Mucosa of descending colon (tissue), 3 donors: ENCODE measurements at regions not wholly inside any gene's neighbourhood (a gene's known extent, or its start where the extent isn't known, plus 50 kb on each side); places are given as distances from the start of the nearest gene placed in this dataset.

Source experiments
- ATAC-seq: fragments of 200-7000 bp; cut with Tn5 transposase; one replicate; pipeline ENCODE4 v1.9.1; 2020; ENCODE audit warnings: mild to moderate bottlenecking, moderate library complexity
- DNase-seq, 3 donors: peaks; one replicate each; pipeline ENCODE4 v3.0.0-alpha.2; 2020
- H3K36me3 ChIP-seq: fragments of 200-600 bp; one replicate; pipeline ENCODE4 v1.8.0; 2021; ENCODE audit warnings: low read depth, mild to moderate bottlenecking
- H3K4me1 ChIP-seq: fragments of 200-600 bp; one replicate; pipeline ENCODE4 v1.8.0; 2021; ENCODE audit warnings: low read depth, mild to moderate bottlenecking
- H3K4me3 ChIP-seq: fragments of 200-600 bp; one replicate; pipeline ENCODE4 v1.8.0; 2021; ENCODE audit warnings: mild to moderate bottlenecking
- H3K9me3 ChIP-seq: fragments of 200-600 bp; one replicate; pipeline ENCODE4 v1.8.0; 2021; ENCODE audit warnings: mild to moderate bottlenecking
- CTCF ChIP-seq: fragments of 200-600 bp; IDR thresholded peaks from one replicate; pipeline ENCODE4 v1.8.0; 2022; ENCODE audit warnings: antibody characterized with exemption, mild to moderate bottlenecking
- intact Hi-C, 2 donors: fragments of 100-400 bp; cut with DNase I in 1 of 2; cut with micrococcal nuclease in 1 of 2; formaldehyde crosslinking; loops; one replicate each; pipeline versions ENCODE4 v1.11.0 to v1.11.1; 2022; cut with DNase I, micrococcal nuclease
- donor health status: DM: no; HTN: no; CAD: no; lungs with moderate emphysema.
- donor health status: DM: no; HTN: no; CAD: no.
- donor health status: DM: no; HTN: yes; CAD: no.

GRCh38 chr3:147756476-147756875 lies 347.3 kb downstream of the ZIC1 start:
- H3K36me3 ChIP-seq = no peaks in the 10 kb centered on the region
- DNase-seq (no peak), ATAC-seq (no peak)
- no peak for TF ChIP-seq CTCF
- no peaks in the 10 kb centered on the region for H3K4me1 ChIP-seq
- intact Hi-C loops = no loop called here
- no peaks in the 10 kb centered on the region for H3K9me3 ChIP-seq
- H3K4me3 ChIP-seq = no peak overlapping the region

GRCh38 chr3:147757866-147758265 lies 348.7 kb downstream of the ZIC1 start:
- Histone ChIP-seq H3K36me3 (no peaks in the 10 kb centered on the region), H3K4me3 (no peak overlapping the region), H3K9me3 (no peaks in the 10 kb centered on the region), H3K4me1 (no peaks in the 10 kb centered on the region)
- DNase-seq = no peak
- no peak for ATAC-seq
- intact Hi-C loops = no loop called here
- TF ChIP-seq CTCF = no peak

- Histone ChIP-seq H3K36me3 (no peaks in the 10 kb centered on the region), H3K4me3 (no peak overlapping the region), H3K9me3 (no peaks in the 10 kb centered on the region), H3K4me1 (no peaks in the 10 kb centered on the region)
- no peak for ATAC-seq
- TF ChIP-seq CTCF = no peak
- no peak for DNase-seq
- intact Hi-C loops = no loop called here
Measured at GRCh38 chr3:147758771-147759170, 349.6 kb downstream of the ZIC1 start.

GRCh38 chr3:147760085-147760484 lies 350.9 kb downstream of the ZIC1 start:
- Histone ChIP-seq H3K36me3 (no peaks in the 10 kb centered on the region), H3K9me3 (no peaks in the 10 kb centered on the region), H3K4me3 (no peak overlapping the region), H3K4me1 (no peaks in the 10 kb centered on the region)
- no peak for TF ChIP-seq CTCF
- DNase-seq (no peak), ATAC-seq (no peak)
- intact Hi-C loops = no loop called here

GRCh38 chr3:147760941-147761340 lies 351.8 kb downstream of the ZIC1 start:
- ATAC-seq = no peak
- Histone ChIP-seq H3K4me3 (no peak overlapping the region), H3K9me3 (no peaks in the 10 kb centered on the region), H3K36me3 (no peaks in the 10 kb centered on the region), H3K4me1 (no peaks in the 10 kb centered on the region)
- intact Hi-C loops = no loop called here
- TF ChIP-seq CTCF = no peak
- no peak for DNase-seq

GRCh38 chr3:147773116-147773630 lies 364.0 kb downstream of the ZIC1 start:
- Histone ChIP-seq H3K4me1 (no peaks in the 10 kb centered on the region), H3K36me3 (no peaks in the 10 kb centered on the region), H3K4me3 (no peak overlapping the region), H3K9me3 (no peaks in the 10 kb centered on the region)
- TF ChIP-seq CTCF = no peak
- intact Hi-C loops = no loop called here
- DNase-seq (no peak), ATAC-seq (no peak)
